Sigmoid colon (tissue), 4 donors: ENCODE measurements at regions not wholly inside any gene's neighbourhood (a gene's known extent, or its start where the extent isn't known, plus 50 kb on each side); places are given as distances from the start of the nearest gene placed in this dataset.

Experiments used
- CTCF ChIP-seq, 4 experiments: fragments of 450-650 bp in 3 of 4; fragments of 200-600 bp in 1 of 4; IDR thresholded peaks; one replicate each; pipeline ENCODE4 v1.5.1; 2016 to 2019; ENCODE audit warnings: antibody characterized with exemption in 4 of 4, mild to moderate bottlenecking in 3 of 4, moderate library complexity in 2 of 4
- EP300 ChIP-seq, 4 donors: sonication (generic); formaldehyde crosslinking; IDR thresholded peaks; one replicate each; pipeline ENCODE4 v1.6.1; 2017; ENCODE audit warnings: antibody characterized with exemption in 4 of 4
- POLR2A ChIP-seq, 2 donors: fragments of 450-650 bp; IDR thresholded peaks; one replicate each; pipeline ENCODE4 v1.6.1; 2016; ENCODE audit warnings: antibody characterized with exemption in 2 of 2, mild to moderate bottlenecking in 2 of 2, moderate library complexity in 2 of 2
- POLR2AphosphoS5 ChIP-seq, 4 donors: sonication (generic); formaldehyde crosslinking; IDR thresholded peaks; one replicate each; pipeline ENCODE4 v1.6.1; 2017; ENCODE audit warnings: antibody characterized with exemption in 4 of 4

GRCh38 chr13:40013554-40013953 lies 358.1 kb downstream of the COG6 start:
- TF ChIP-seq CTCF (IDR thresholded peaks at IDR 0.05) = no peak
- TF ChIP-seq POLR2A (IDR thresholded peaks at IDR 0.05) = no peak
- no peak for TF ChIP-seq EP300 (IDR thresholded peaks at IDR 0.05)
- no peak for TF ChIP-seq POLR2AphosphoS5 (IDR thresholded peaks at IDR 0.05)
